ENCODE measurements at regions not wholly inside any gene's neighbourhood (a gene's known extent, or its start where the extent isn't known, plus 50 kb on each side); places are given as distances from the start of the nearest gene placed in this dataset.

GRCh38 chr7:12007576-12007975, 175.6 kb upstream of the THSD7A start:
- TF ChIP-seq CTCF (IDR thresholded peaks at IDR 0.05) = no peak
- TF ChIP-seq POLR2A (IDR thresholded peaks at IDR 0.05) = no peak

Data from heart left ventricle (tissue), 13 donors.